Left renal pelvis (tissue), 4 donors: ENCODE measurements at regions not wholly inside any gene's neighbourhood (a gene's known extent, or its start where the extent isn't known, plus 50 kb on each side); places are given as distances from the start of the nearest gene placed in this dataset.
"Not testable (repeated sequence)": the region's sequence is repeated elsewhere in the genome, so short reads cannot be mapped to it uniquely, and the experiment has no call there.

Experiments used
- DNase-seq, 4 donors: peaks; one replicate each; pipeline ENCODE4 v3.0.0-alpha.2; 2013; ENCODE audit warnings: low read depth in 4 of 4, low spot score in 3 of 4

- no peak for DNase-seq
Observed at GRCh38 chr5:71903808-71904207, 184.7 kb downstream of the CARTPT start.

GRCh38 chr5:71904852-71905251 is 185.8 kb downstream of the CARTPT start:
- no peak for DNase-seq

GRCh38 chr5:71905834-71906711 is 187.0 kb downstream of the CARTPT start:
- no peak for DNase-seq

GRCh38 chr5:71907001-71907588 is 188.0 kb downstream of the CARTPT start:
- no peak for DNase-seq

- no peak for DNase-seq
Observed at GRCh38 chr5:71907608-71908145, 188.6 kb downstream of the CARTPT start.

- no peak for DNase-seq
Observed at GRCh38 chr5:71910741-71911140, 191.7 kb downstream of the CARTPT start.

GRCh38 chr5:71912021-71912420 is 192.9 kb downstream of the CARTPT start:
- DNase-seq = no peak

GRCh38 chr5:71914281-71914680 is 193.0 kb upstream of the MAP1B start:
- no peak for DNase-seq

GRCh38 chr5:71922584-71923106 is 184.6 kb upstream of the MAP1B start:
- DNase-seq = no peak

GRCh38 chr5:71923755-71924154 is 183.5 kb upstream of the MAP1B start:
- DNase-seq = no peak

GRCh38 chr5:71924325-71924724 is 182.9 kb upstream of the MAP1B start:
- no peak for DNase-seq

- no peak for DNase-seq
Observed at GRCh38 chr5:71924980-71925379, 182.3 kb upstream of the MAP1B start.

GRCh38 chr5:71925608-71926091 is 181.6 kb upstream of the MAP1B start:
- no peak for DNase-seq

- DNase-seq = no peak
Observed at GRCh38 chr5:71929003-71929402, 178.3 kb upstream of the MAP1B start.

GRCh38 chr5:71930554-71930953 is 176.7 kb upstream of the MAP1B start:
- not testable (repeated sequence) for DNase-seq

GRCh38 chr5:71932131-71932654 is 175.1 kb upstream of the MAP1B start:
- no peak for DNase-seq

GRCh38 chr5:71932655-71933338 is 174.5 kb upstream of the MAP1B start:
- no peak for DNase-seq

- DNase-seq = no peak
Observed at GRCh38 chr5:71934322-71934721, 173.0 kb upstream of the MAP1B start.

GRCh38 chr5:71937921-71938698 is 169.2 kb upstream of the MAP1B start:
- DNase-seq = no peak

- DNase-seq = no peak
Observed at GRCh38 chr5:71938895-71939294, 168.4 kb upstream of the MAP1B start.
